ENCODE measurements at regions not wholly inside any gene's neighbourhood (a gene's known extent, or its start where the extent isn't known, plus 50 kb on each side); places are given as distances from the start of the nearest gene placed in this dataset.

DNA sequence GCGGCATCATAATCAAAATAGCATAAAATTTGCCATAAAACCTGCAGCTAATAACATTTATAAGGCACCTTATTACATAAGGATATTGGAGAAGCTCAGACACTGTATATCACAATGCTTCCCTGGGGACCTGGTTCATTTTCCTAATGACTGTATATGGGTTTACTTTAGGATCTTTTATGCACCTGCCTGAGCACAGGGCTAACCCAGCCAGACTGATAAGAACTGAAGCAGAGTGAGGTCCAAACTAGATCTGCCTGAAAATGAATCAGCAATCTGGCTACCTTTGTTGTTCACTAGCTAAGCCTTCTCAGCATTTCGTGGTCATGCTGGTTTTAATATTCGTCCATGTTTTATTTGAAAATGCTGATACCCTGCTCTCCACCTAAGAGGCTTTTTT, 1922.3 kb upstream of the CELF4 start:
- Histone ChIP-seq H2AFZ (ENCODE audit: low read depth) (no peak overlapping the region), H4K20me1 (ENCODE audit: insufficient read depth) (no peaks in the 10 kb centered on the region), H3K9ac (no peak overlapping the region), H3K79me2 (ENCODE audit: insufficient read depth, low read depth) (no peaks in the 10 kb centered on the region), H3K4me1 (ENCODE audit: low read depth, poor library complexity, severe bottlenecking) (no peaks in the 10 kb centered on the region), H3K4me2 (no peak overlapping the region), H3K4me3 (IDR thresholded peaks at IDR 0.05; ENCODE audit: insufficient read depth, low read depth, low read length) (no peak overlapping the region), H3K27ac (no peak overlapping the region), H3K27me3 (ENCODE audit: insufficient read depth, low read depth) (no peaks in the 10 kb centered on the region), H3K36me3 (ENCODE audit: insufficient read depth) (no peaks in the 10 kb centered on the region)
- TF ChIP-seq CTCF (conservative IDR thresholded peaks at IDR 0.05; ENCODE audit: low read depth, low read length), result no peak

GRCh38 chr18:39486268-39486667, 1920.7 kb upstream of the CELF4 start:
- Histone ChIP-seq H4K20me1 (ENCODE audit: insufficient read depth) (no peaks in the 10 kb centered on the region), H3K36me3 (ENCODE audit: insufficient read depth) (no peaks in the 10 kb centered on the region), H3K27me3 (ENCODE audit: insufficient read depth, low read depth) (no peaks in the 10 kb centered on the region), H3K4me1 (ENCODE audit: low read depth, poor library complexity, severe bottlenecking) (no peaks in the 10 kb centered on the region), H3K9ac (no peak overlapping the region), H2AFZ (ENCODE audit: low read depth) (no peak overlapping the region), H3K4me3 (IDR thresholded peaks at IDR 0.05; ENCODE audit: insufficient read depth, low read depth, low read length) (no peak overlapping the region), H3K79me2 (ENCODE audit: insufficient read depth, low read depth) (no peaks in the 10 kb centered on the region), H3K27ac (no peak overlapping the region), H3K4me2 (no peak overlapping the region)
- no peak for TF ChIP-seq CTCF (conservative IDR thresholded peaks at IDR 0.05; ENCODE audit: low read depth, low read length)

DNA sequence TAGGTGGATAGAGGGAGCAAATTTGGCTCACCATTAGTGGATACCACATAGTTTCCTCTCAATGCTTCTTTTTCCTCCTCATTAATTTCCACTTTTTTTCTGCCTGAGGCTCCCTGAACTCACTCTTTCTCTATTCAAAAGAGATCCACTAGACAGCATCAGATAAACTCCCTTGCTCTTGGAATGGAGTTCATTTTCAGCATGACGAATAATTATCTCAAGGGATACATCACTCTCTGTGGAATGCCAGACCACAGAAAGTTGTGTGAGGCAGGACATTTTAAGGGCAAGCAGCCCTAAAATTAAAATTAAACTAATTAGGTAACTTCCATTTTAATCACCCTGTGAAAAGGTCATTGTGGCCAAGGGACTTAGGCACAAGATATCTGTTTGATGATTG, 1920.1 kb upstream of the CELF4 start:
- Histone ChIP-seq H3K27me3 (ENCODE audit: insufficient read depth, low read depth) (no peaks in the 10 kb centered on the region), H3K4me3 (IDR thresholded peaks at IDR 0.05; ENCODE audit: insufficient read depth, low read depth, low read length) (no peak overlapping the region), H3K9ac (no peak overlapping the region), H3K4me2 (no peak overlapping the region), H4K20me1 (ENCODE audit: insufficient read depth) (no peaks in the 10 kb centered on the region), H3K36me3 (ENCODE audit: insufficient read depth) (no peaks in the 10 kb centered on the region), H2AFZ (ENCODE audit: low read depth) (no peak overlapping the region), H3K27ac (no peak overlapping the region), H3K79me2 (ENCODE audit: insufficient read depth, low read depth) (no peaks in the 10 kb centered on the region), H3K4me1 (ENCODE audit: low read depth, poor library complexity, severe bottlenecking) (no peaks in the 10 kb centered on the region)
- no peak for TF ChIP-seq CTCF (conservative IDR thresholded peaks at IDR 0.05; ENCODE audit: low read depth, low read length)

DNA sequence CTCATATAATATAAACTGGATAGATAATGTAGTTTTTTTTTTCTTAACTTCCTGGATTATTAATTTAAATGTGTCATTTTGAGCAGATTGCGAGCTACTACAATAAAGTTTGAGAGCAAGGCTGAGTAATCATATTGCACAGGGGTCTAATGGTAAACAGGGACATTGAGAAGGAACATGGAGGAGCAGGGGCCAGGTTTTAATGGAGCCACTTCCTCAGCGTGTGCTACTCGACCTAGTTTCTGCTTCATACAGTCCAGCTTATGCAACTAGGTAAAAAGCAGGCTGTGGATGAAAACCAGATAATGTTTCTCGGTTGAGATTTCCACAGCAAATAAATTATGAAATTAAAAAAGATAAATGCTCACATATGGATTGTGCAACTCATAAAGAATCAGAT, 1915.7 kb upstream of the CELF4 start:
- Histone ChIP-seq H3K4me3 (IDR thresholded peaks at IDR 0.05; ENCODE audit: insufficient read depth, low read depth, low read length) (no peak overlapping the region), H3K27ac (no peak overlapping the region), H3K27me3 (ENCODE audit: insufficient read depth, low read depth) (no peaks in the 10 kb centered on the region; the same call in 1 of the 2 replicates), H2AFZ (ENCODE audit: low read depth) (no peak overlapping the region), H3K4me2 (no peak overlapping the region), H3K9ac (no peak overlapping the region), H4K20me1 (ENCODE audit: insufficient read depth) (no peaks in the 10 kb centered on the region), H3K36me3 (ENCODE audit: insufficient read depth) (no peaks in the 10 kb centered on the region), H3K4me1 (ENCODE audit: low read depth, poor library complexity, severe bottlenecking) (no peaks in the 10 kb centered on the region), H3K79me2 (ENCODE audit: insufficient read depth, low read depth) (no peaks in the 10 kb centered on the region)
- TF ChIP-seq CTCF (conservative IDR thresholded peaks at IDR 0.05; ENCODE audit: low read depth, low read length), result no peak
